ENCODE measurements at regions not wholly inside any gene's neighbourhood (a gene's known extent, or its start where the extent isn't known, plus 50 kb on each side); places are given as distances from the start of the nearest gene placed in this dataset.
"Not testable (repeated sequence)": the region's sequence is repeated elsewhere in the genome, so short reads cannot be mapped to it uniquely, and the experiment has no call there.

- Histone ChIP-seq H3K27me3 (no peaks in the 10 kb centered on the region), H3K4me3 (peak overlapping the region in 10 of 12 donors; percentile 9 to 48 (median 34)), H3K4me1 (peaks cover 0 to 58% (median 31%) of the 10 kb centered on the region in 12 donors), H3K36me3 (no peaks in the 10 kb centered on the region), H3K27ac (peak overlapping the region in 11 of 12 donors; percentile 40 to 86 (median 67)), H3K9me3 (no peaks in the 10 kb centered on the region)
- WGBS, 4 donors = 36 to 51% (median 44%) methylated on average over 4 of the region's 4 CpGs
- TF ChIP-seq POLR2A (IDR thresholded peaks at IDR 0.05) = no peak
- no peak for TF ChIP-seq CTCF (IDR thresholded peaks at IDR 0.05)
- no peak for DNase-seq
- no peak for ATAC-seq
- intact Hi-C loops (cut with DNase I) = loop anchor here in 3 of 10 donors (5.0 to 10.0 kb wide), 3 partner anchors 50 to 60 kb away; partner anchors contain the start of gene MRTFB (in 1 of the 3)
These were observed 56.1 kb upstream of the MRTFB start for GRCh38 chr16:14015033-14015432.

GRCh38 chr16:14015461-14015860, 55.7 kb upstream of the MRTFB start:
- peak overlapping the region in 10 of 12 donors; percentile 9 to 48 (median 34) for H3K4me3 ChIP-seq
- no peak for ATAC-seq
- peak overlapping the region in 11 of 12 donors; percentile 42 to 86 (median 67) for H3K27ac ChIP-seq
- H3K36me3 ChIP-seq = no peaks in the 10 kb centered on the region
- H3K9me3 ChIP-seq = no peaks in the 10 kb centered on the region
- H3K4me1 ChIP-seq = peaks cover 0 to 58% (median 31%) of the 10 kb centered on the region in 12 donors
- WGBS, 4 donors = 53 to 73% (median 59%) methylated on average over 11 of the region's 11 CpGs
- no peak for DNase-seq
- H3K27me3 ChIP-seq = no peaks in the 10 kb centered on the region
- TF ChIP-seq POLR2A (IDR thresholded peaks at IDR 0.05) (no peak), CTCF (IDR thresholded peaks at IDR 0.05) (no peak)
- intact Hi-C loops (cut with DNase I) = loop anchor here in 3 of 10 donors (5.0 to 10.0 kb wide), 3 partner anchors 49 to 61 kb away; partner anchors contain the start of gene MRTFB (in 1 of the 3)

GRCh38 chr16:14015948-14016347, 55.2 kb upstream of the MRTFB start:
- H3K36me3 ChIP-seq = no peaks in the 10 kb centered on the region
- H3K4me3 ChIP-seq = peak overlapping the region in 10 of 12 donors; percentile 9 to 48 (median 34)
- intact Hi-C loops (cut with DNase I) = loop anchor here in 3 of 10 donors (5.0 to 10.0 kb wide), 3 partner anchors 49 to 61 kb away; partner anchors contain the start of gene MRTFB (in 1 of the 3)
- H3K9me3 ChIP-seq = no peaks in the 10 kb centered on the region
- WGBS, 4 donors = 25 to 42% (median 34%) methylated on average over 2 of the region's 2 CpGs
- no peaks in the 10 kb centered on the region for H3K27me3 ChIP-seq
- TF ChIP-seq CTCF (IDR thresholded peaks at IDR 0.05) (peak in 2 of 12 donors; percentile 21 to 29), POLR2A (IDR thresholded peaks at IDR 0.05) (no peak)
- ATAC-seq (peak in 3 of 4 donors; percentile 76 to 85 (median 78)), DNase-seq (peak in 3 of 5 donors; percentile 35 to 54 (median 51))
- H3K27ac ChIP-seq = peak overlapping the region in 10 of 12 donors; percentile 57 to 86 (median 68)
- peaks cover 0 to 58% (median 31%) of the 10 kb centered on the region in 12 donors for H3K4me1 ChIP-seq

- ATAC-seq, H3K9me3 ChIP-seq, H3K27me3 ChIP-seq, H3K36me3 ChIP-seq, DNase-seq: not testable (repeated sequence)
- Histone ChIP-seq H3K4me1 (peaks cover 0 to 57% (median 31%) of the 10 kb centered on the region in 12 donors), H3K27ac (peak overlapping the region in 10 of 12 donors; percentile 47 to 82 (median 65)), H3K4me3 (peak overlapping the region in 2 of 12 donors; percentile 38 to 48)
- WGBS, 4 donors = 88 to 94% (median 90%) methylated on average over 15 of the region's 15 CpGs
- intact Hi-C loops (cut with DNase I) = loop anchor here in 3 of 10 donors (5.0 to 10.0 kb wide), 3 partner anchors 48 to 62 kb away; partner anchors contain the start of gene MRTFB (in 1 of the 3)
These were observed 54.8 kb upstream of the MRTFB start for GRCh38 chr16:14016362-14016761.

Measured in heart left ventricle (tissue), 16 donors.